ENCODE measurements at regions not wholly inside any gene's neighbourhood (a gene's known extent, or its start where the extent isn't known, plus 50 kb on each side); places are given as distances from the start of the nearest gene placed in this dataset.
A peak's percentile ranks its signal among the peaks of the same experiment; 100 is the strongest.

DNA sequence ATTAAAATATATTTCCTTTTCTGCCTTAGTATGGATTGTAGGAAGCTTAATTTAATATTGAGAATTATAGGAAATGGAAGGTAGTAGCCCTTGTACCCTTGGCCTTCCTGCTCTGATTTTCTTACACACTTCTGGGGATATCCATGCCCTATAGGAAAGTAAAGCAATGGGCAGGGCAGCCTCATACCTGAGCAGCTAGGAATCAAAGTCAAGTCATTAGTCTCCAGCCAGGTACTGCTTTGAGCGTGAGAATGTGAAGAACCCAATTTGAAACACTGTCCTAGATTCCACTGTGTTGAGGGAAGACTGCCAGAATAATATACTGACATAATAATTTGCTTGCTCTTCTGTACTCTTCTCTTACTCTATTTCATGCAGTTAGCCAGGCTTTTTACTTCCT is 51.0 kb upstream of the L3MBTL3 start:
- no peak for DNase-seq

DNA sequence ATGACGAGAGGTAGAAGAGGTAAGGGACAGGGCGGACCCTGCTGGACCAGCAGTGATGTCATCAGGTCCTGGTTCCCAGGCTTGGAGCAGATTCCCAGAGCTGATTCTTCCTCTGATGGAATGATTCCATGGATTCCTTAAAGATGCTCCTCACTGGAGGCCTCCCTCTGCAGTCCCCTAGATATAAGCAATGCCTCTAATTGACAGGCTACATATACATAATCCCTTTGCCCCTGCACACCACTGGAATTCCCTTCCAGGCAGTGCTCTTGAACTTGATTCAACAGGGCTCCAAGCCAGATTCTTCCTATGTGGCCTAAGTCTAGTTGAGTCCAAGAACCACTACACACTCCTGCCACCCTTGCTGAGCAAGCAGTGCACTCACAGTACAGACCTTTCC is 52.3 kb upstream of the L3MBTL3 start:
- DNase-seq = no peak

GRCh38 chr6:129965096-129965495 is 53.3 kb upstream of the L3MBTL3 start:
- no peak for DNase-seq

GRCh38 chr6:129959358-129959930 is 58.9 kb upstream of the L3MBTL3 start:
- no peak for DNase-seq

GRCh38 chr6:129957941-129958898 is 60.2 kb upstream of the L3MBTL3 start:
- no peak for DNase-seq

- no peak for DNase-seq
Measured at GRCh38 chr6:129955584-129955983, 62.8 kb upstream of the L3MBTL3 start.

GRCh38 chr6:129954749-129955431 is 63.5 kb upstream of the L3MBTL3 start:
- no peak for DNase-seq

GRCh38 chr6:129947797-129948196 is 70.6 kb upstream of the L3MBTL3 start:
- DNase-seq = no peak

DNA sequence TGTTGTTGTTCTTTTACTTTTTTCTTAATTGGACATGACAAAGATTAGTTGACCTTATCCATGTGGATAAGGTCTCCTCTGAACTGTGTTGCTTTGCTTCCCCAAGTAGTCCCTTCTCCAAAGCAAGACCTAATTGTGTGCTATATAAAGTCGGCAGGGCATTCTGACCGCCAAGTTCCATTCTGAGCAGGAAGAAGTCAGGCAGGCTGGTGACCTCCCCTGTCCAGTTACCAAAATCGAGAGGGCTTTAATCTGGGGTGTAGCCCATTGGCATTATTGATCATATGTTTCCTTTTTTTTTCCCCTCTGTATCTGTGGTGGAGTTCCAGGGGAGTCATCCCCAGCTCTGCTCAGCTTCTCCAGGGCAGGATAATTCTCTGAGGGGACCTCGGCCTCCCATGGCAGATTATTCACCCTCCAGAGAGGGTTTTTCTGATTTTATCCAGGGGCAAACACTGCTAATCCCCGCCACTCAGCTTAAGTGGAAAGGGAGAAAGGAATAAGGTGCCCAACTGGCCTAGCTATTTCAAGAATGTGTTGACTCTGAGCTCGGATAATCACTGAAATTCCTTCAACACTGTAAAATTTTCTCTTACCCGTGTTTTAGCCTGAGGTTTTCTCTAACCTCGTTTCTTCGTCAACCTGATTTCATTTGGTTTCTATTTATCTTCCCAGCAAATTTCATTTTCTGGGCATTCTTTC is 71.8 kb upstream of the L3MBTL3 start:
- DNase-seq = no peak

DNA sequence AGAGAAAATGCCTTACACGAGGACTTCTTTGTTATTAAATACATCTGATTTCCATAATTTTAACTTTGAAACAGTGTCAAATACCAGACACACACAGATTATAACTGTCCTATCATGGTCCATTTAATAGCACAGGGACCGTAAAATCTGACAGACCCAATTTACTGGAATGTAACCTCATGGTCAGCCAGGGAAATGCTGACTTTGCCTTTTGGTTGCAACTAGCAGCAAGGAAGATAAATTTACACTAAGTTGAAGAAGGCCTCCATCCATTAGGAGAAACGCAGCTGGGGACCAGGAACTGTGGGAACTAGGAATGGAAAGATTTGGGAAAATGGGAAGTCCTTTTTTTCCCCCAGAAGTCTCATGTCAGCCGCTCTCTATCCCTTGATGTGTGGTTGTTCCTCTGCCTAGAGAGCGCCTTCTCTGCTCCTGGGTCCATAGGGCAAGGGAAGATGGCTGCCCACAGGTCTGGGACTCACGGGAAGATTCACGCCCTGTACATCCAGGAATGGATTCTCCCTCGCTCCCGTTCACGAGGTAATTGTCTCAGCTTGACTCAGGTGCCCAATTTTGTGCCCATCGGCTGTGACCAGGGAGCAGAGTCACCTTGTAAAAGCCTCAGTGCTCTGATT is 74.6 kb upstream of the L3MBTL3 start:
- DNase-seq = no peak

- DNase-seq = no peak
Measured at GRCh38 chr6:129940454-129941195, 77.8 kb upstream of the L3MBTL3 start.

GRCh38 chr6:129938249-129939020 is 77.3 kb upstream of the TMEM244 start:
- no peak for DNase-seq

DNA sequence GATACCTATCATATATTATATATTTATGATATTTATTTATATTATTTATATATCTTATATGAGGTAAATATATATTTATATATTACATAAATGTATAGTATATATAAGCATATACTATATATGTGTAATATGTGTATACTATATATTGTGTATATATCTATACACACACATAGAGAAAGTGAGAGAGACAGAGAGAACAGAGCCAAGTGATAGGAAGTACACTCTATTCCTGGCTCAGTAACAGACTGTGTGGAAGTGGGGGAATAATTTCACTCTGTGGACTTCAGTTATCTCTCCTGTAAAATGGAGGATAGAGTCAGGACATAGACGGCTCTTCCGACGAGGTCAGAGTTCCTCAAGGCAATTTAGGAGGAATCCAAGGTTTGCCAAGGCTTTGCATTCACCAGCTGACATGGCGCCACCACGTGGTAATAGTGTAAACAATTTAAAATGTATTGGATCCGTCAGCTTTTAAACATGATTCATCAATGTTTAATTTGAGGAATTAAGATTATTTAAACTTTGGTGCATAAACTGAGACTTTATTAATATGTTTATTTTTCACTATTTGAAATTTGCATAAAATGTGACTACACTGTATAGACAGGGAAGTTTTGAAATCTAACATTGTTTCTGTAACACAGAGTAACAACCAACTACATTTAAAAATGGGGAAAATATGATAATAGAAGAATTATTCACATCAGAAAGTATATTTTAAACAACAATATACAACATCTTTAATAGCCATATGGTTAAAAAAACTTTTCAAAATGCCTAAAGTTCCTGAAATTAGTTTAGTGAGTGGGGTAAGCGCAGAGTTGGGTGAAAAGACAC is 75.4 kb upstream of the TMEM244 start:
- DNase-seq = peak; percentile 89

- no peak for DNase-seq
Measured at GRCh38 chr6:129932321-129932720, 71.2 kb upstream of the TMEM244 start.

- no peak for DNase-seq
Measured at GRCh38 chr6:129929433-129929832, 68.3 kb upstream of the TMEM244 start.

DNA sequence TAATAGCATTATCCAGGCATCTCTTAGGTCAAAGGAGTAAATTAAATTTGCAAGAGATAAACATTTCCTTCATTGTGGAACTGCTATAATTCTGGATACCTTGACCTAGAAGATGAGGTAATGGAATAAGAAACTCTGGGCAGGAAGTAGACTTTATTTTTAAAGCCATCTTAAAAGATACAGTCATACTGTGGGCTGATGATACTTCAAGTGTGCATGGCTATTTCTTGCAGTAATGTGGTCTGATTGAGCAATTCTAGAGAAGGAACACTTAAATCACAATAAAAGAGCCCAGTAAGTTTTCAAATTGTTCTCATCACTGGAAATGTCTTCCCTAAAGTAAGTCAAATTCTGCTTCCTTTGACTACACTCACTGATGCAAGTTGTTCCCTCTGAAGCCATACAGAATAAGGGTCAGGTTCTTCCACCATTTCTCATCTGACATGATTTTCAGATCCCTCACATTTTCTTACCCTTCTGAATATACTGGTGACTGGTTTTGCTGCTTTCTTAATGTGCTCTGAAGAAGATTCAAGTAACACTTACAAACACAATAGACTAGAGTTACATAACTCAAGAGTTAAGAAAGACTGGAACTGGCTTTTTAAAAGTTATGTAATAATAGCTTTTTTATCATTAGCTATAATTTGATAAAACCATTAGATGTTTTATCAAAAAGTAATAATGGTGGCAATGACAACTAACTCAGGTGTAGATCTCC is 62.6 kb upstream of the TMEM244 start:
- DNase-seq = no peak

DNA sequence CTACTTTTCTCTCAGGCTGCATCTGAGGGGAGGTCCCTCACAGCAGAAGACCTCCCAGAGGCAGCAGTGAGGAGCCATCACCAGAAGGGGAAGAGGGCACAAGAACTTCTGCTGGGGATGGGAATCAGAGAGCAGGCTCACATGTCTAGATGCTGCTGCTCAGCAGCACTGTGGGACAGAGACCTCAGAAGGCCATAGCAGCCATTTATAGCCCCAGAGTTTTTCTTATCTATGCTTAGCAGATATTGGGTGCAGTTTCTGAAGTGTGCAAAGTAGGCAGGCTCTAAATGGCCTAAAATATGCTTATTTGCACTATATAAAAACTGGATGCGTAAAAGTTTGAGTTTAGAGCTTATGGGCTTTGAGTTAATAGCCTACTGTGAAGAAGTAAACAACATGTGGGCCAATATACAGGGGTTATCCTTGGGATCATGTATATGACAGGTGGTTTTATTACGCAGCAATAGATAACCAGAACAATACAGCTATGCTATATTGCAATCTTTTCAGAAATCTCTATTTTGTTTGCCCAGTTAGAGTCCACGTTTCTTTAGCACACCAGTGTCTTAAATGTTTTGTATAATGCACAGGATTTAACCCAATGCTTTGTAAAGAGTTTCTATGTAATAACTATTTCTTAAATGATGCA is 60.2 kb upstream of the TMEM244 start:
- DNase-seq = peak; percentile 84

DNA sequence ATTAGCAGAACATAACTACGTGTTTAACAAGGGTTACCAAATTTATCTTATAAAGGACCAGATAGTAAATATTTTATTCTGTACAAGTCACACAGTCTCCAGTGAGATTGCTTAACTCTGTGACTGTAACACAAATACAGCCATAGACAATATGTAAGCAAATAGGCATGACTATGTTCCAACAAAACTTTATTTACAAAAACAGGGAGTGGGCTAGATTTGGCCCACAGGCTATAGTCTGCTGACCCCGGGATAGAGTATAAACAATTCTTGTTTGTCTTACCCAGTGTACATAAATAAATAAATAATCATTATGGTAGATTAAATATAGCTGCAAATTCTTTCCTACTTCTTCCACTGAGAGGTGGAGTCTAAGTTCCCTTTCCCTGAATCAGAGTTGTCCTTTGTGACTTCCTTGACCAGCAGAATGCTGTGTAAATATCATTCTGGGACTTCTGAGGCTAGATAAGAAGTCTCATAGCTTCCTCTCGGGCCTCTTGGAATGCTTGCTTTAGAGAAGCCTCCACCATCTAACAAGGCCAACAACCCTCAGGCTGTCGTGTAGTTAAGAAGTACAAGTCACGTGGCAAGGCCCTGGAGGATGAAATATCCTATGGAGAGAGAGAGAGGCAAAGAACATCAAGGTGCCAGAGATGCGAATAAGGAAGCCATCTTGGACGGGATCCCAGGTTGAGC is 59.1 kb upstream of the TMEM244 start:
- DNase-seq = no peak
